ENCODE measurements at regions not wholly inside any gene's neighbourhood (a gene's known extent, or its start where the extent isn't known, plus 50 kb on each side); places are given as distances from the start of the nearest gene placed in this dataset.

- Histone ChIP-seq H3K27me3 (ENCODE audit: insufficient read depth) (no peaks in the 10 kb centered on the region), H3K4me1 (ENCODE audit: control insufficient read depth in 1 of 2, insufficient read depth in 2 of 2, low read depth in 1 of 2, low read length in 1 of 2) (no peaks in the 10 kb centered on the region), H3K27ac (ENCODE audit: low read depth in 2 of 2, low read length in 1 of 2) (no peak overlapping the region), H3K36me3 (replicated peaks in 1 of 2; ENCODE audit: control insufficient read depth in 1 of 2, insufficient read depth in 2 of 2, low read length in 1 of 2) (no peaks in the 10 kb centered on the region), H3F3A (replicated peaks; ENCODE audit: insufficient read depth) (no peaks in the 10 kb centered on the region), H3K9ac (no peak overlapping the region), H3K4me2 (no peak overlapping the region), H4K20me1 (ENCODE audit: insufficient read depth) (no peaks in the 10 kb centered on the region), H2AFZ (ENCODE audit: low read depth) (no peak overlapping the region), H3K9me2 (no peaks in the 10 kb centered on the region), H3K4me3 (ENCODE audit: low read depth in 2 of 2, low read length in 1 of 2) (no peak overlapping the region), H3K79me2 (ENCODE audit: insufficient read depth) (no peaks in the 10 kb centered on the region), H3K9me3 (no peaks in the 10 kb centered on the region)
- WGBS (ENCODE audit: low lambda C conversion rate) = 17% methylated on average over 2 of the region's 2 CpGs
- CTCF ChIA-PET = interaction anchor here (0.6 to 1.3 kb wide), 3 partner anchors 15 to 22 kb away, joined by 3 to 4 read pairs (median 3); no protein-coding TSS in a partner anchor
- no peak for DNase-seq
- TF ChIP-seq TAF1 (IDR thresholded peaks at IDR 0.05; ENCODE audit: borderline replicate concordance, low read depth, low read length) = no peak
- TF ChIP-seq NFIC (IDR thresholded peaks at IDR 0.05; ENCODE audit: borderline replicate concordance) = no peak
- POLR2A ChIA-PET = no interaction called here
These were observed 89.6 kb upstream of the MCTP2 start for GRCh38 chr15:94141802-94142201.

DNA sequence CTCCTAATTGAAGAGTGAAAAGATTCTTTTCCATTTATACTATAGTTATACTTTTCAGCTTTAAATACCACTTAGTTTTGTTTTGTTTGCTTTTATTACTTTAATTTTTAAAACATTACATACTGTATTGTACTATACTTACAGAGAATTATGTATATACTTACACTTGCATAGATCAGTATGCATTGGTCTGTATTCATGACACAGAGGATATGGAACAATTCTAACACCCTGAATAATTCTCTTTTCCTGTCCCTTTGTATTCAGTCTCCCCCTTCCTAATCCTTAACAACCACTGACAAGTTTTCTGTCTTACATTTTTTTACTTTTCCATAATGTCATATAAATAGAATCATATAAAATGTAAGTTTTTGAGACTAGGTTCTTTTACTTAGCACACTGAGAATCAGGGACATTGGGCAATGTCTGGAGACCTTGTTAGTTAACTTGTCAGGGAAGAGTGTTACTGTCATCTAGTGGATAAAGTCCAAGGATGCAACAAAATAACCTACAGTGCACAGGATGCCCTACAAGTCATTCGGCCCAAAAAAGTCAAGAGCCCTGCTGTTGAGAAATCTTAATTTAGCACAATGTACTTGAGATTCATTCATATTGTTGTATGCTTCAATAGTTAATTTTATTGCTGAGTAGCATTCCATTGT is 95.7 kb upstream of the MCTP2 start:
- Histone ChIP-seq H3K4me1 (ENCODE audit: control insufficient read depth in 1 of 2, insufficient read depth in 2 of 2, low read depth in 1 of 2, low read length in 1 of 2) (no peaks in the 10 kb centered on the region), H3K9me3 (no peaks in the 10 kb centered on the region), H3K36me3 (replicated peaks in 1 of 2; ENCODE audit: control insufficient read depth in 1 of 2, insufficient read depth in 2 of 2, low read length in 1 of 2) (no peaks in the 10 kb centered on the region), H3K4me3 (ENCODE audit: low read depth in 2 of 2, low read length in 1 of 2) (no peak overlapping the region), H3K27me3 (ENCODE audit: insufficient read depth) (no peaks in the 10 kb centered on the region), H3K9ac (no peak overlapping the region), H4K20me1 (ENCODE audit: insufficient read depth) (no peaks in the 10 kb centered on the region), H3K4me2 (no peak overlapping the region), H3F3A (replicated peaks; ENCODE audit: insufficient read depth) (no peaks in the 10 kb centered on the region), H2AFZ (ENCODE audit: low read depth) (no peak overlapping the region), H3K27ac (ENCODE audit: low read depth in 2 of 2, low read length in 1 of 2) (no peak overlapping the region), H3K9me2 (no peaks in the 10 kb centered on the region), H3K79me2 (ENCODE audit: insufficient read depth) (no peaks in the 10 kb centered on the region)
- ChIA-PET POLR2A (no interaction called here), CTCF (interaction anchor here (0.6 to 3.0 kb wide), 3 partner anchors 16 to 1105 kb away, joined by 3 to 14 read pairs (median 5); no protein-coding TSS in a partner anchor)
- TF ChIP-seq RFX5 (IDR thresholded peaks at IDR 0.05; ENCODE audit: low read length) (no peak), RAD21 (IDR thresholded peaks at IDR 0.05; ENCODE audit: low read length) (peak; percentile 47; the same call in 1 of the 2 replicates), RCOR1 (IDR thresholded peaks at IDR 0.05; ENCODE audit: low read length) (no peak), MEF2A (IDR thresholded peaks at IDR 0.05; ENCODE audit: borderline replicate concordance, low read depth) (no peak), SIN3A (IDR thresholded peaks at IDR 0.05; ENCODE audit: borderline replicate concordance, low read depth, low read length) (no peak)
- TF ChIP-seq, protein P1, sequence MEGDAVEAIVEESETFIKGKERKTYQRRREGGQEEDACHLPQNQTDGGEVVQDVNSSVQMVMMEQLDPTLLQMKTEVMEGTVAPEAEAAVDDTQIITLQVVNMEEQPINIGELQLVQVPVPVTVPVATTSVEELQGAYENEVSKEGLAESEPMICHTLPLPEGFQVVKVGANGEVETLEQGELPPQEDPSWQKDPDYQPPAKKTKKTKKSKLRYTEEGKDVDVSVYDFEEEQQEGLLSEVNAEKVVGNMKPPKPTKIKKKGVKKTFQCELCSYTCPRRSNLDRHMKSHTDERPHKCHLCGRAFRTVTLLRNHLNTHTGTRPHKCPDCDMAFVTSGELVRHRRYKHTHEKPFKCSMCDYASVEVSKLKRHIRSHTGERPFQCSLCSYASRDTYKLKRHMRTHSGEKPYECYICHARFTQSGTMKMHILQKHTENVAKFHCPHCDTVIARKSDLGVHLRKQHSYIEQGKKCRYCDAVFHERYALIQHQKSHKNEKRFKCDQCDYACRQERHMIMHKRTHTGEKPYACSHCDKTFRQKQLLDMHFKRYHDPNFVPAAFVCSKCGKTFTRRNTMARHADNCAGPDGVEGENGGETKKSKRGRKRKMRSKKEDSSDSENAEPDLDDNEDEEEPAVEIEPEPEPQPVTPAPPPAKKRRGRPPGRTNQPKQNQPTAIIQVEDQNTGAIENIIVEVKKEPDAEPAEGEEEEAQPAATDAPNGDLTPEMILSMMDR (IDR thresholded peaks at IDR 0.05) = peak; percentile 38
- WGBS (ENCODE audit: low lambda C conversion rate) = 10% methylated on average over 1 of the region's 1 CpG
- DNase-seq = no peak

DNA sequence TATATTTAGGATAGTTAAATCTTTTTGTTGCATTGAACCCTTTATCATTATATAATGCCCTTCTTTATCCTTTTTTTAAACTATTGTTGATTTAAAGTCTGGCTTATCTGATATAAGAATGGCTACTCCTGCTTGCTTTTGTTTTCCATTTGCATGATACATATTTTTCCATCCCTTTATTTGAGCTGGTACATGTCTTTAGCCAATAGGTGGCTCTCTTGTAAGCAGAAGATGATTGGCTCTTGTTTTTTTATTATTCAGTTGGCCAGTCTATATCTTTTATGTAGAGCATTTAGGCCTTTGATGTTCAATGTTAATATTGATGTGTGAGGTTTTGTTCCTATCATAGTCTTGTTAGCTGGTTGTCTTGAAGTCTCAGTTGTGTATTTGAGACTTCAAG is 99.5 kb upstream of the MCTP2 start:
- H3F3A ChIP-seq (replicated peaks; ENCODE audit: insufficient read depth) = no peaks in the 10 kb centered on the region
- no peak for TF ChIP-seq FOSL2 (IDR thresholded peaks at IDR 0.05; ENCODE audit: borderline replicate concordance, low read depth)
- no peak for TF ChIP-seq RAD21 (IDR thresholded peaks at IDR 0.05; ENCODE audit: low read length)
- no peak for TF ChIP-seq MEF2A (IDR thresholded peaks at IDR 0.05; ENCODE audit: borderline replicate concordance, low read depth)
- TF ChIP-seq, protein P1 (IDR thresholded peaks at IDR 0.05) = peak; percentile 21; the same call in 1 of the 2 replicates
- H4K20me1 ChIP-seq (ENCODE audit: insufficient read depth) = no peaks in the 10 kb centered on the region
- no peak for DNase-seq
- H3K9ac ChIP-seq = no peak overlapping the region
- no peaks in the 10 kb centered on the region for H3K27me3 ChIP-seq (ENCODE audit: insufficient read depth)
- no peaks in the 10 kb centered on the region for H3K79me2 ChIP-seq (ENCODE audit: insufficient read depth)
- CTCF ChIA-PET = interaction anchor here (0.9 to 4.6 kb wide), 3 partner anchors 12 to 192 kb away, joined by 3 to 40 read pairs (median 8); no protein-coding TSS in a partner anchor
- no peak overlapping the region for H3K4me2 ChIP-seq
- H3K36me3 ChIP-seq (replicated peaks in 1 of 2; ENCODE audit: control insufficient read depth in 1 of 2, insufficient read depth in 2 of 2, low read length in 1 of 2) = no peaks in the 10 kb centered on the region
- POLR2A ChIA-PET = no interaction called here
- H3K27ac ChIP-seq (ENCODE audit: low read depth in 2 of 2, low read length in 1 of 2) = no peak overlapping the region
- no peak overlapping the region for H2AFZ ChIP-seq (ENCODE audit: low read depth)
- H3K4me3 ChIP-seq (ENCODE audit: low read depth in 2 of 2, low read length in 1 of 2) = no peak overlapping the region
- no peaks in the 10 kb centered on the region for H3K4me1 ChIP-seq (ENCODE audit: control insufficient read depth in 1 of 2, insufficient read depth in 2 of 2, low read depth in 1 of 2, low read length in 1 of 2)
- H3K9me2 ChIP-seq = no peaks in the 10 kb centered on the region
- H3K9me3 ChIP-seq = no peaks in the 10 kb centered on the region

All from SK-N-SH (cell line).